PC-3 (cell line): ENCODE measurements at regions not wholly inside any gene's neighbourhood (a gene's known extent, or its start where the extent isn't known, plus 50 kb on each side); places are given as distances from the start of the nearest gene placed in this dataset.

Experiments
- EZH2 ChIP-seq: fragments of 300-600 bp; sonication (generic); IDR thresholded peaks from one replicate; pipeline ENCODE4 v1.6.1; 2017; ENCODE audit warnings: antibody characterized with exemption, mild to moderate bottlenecking, low read length; ENCODE audit not compliant: unreplicated experiment
- TF ChIP-seq, protein P1 (sequence below): fragments of 300-600 bp; sonication (generic); conservative IDR thresholded peaks from 2 replicates; pipeline ENCODE4 v1.5.1; 2017; ENCODE audit warnings: antibody characterized with exemption, low read depth, mild to moderate bottlenecking, low read length

GRCh38 chr13:34420702-34421346, 521.2 kb upstream of the NBEA start:
- TF ChIP-seq, protein P1, sequence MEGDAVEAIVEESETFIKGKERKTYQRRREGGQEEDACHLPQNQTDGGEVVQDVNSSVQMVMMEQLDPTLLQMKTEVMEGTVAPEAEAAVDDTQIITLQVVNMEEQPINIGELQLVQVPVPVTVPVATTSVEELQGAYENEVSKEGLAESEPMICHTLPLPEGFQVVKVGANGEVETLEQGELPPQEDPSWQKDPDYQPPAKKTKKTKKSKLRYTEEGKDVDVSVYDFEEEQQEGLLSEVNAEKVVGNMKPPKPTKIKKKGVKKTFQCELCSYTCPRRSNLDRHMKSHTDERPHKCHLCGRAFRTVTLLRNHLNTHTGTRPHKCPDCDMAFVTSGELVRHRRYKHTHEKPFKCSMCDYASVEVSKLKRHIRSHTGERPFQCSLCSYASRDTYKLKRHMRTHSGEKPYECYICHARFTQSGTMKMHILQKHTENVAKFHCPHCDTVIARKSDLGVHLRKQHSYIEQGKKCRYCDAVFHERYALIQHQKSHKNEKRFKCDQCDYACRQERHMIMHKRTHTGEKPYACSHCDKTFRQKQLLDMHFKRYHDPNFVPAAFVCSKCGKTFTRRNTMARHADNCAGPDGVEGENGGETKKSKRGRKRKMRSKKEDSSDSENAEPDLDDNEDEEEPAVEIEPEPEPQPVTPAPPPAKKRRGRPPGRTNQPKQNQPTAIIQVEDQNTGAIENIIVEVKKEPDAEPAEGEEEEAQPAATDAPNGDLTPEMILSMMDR: no peak
- no peak for TF ChIP-seq EZH2
